GM18520 (cell line): ENCODE measurements at regions not wholly inside any gene's neighbourhood (a gene's known extent, or its start where the extent isn't known, plus 50 kb on each side); places are given as distances from the start of the nearest gene placed in this dataset.
"Not testable (repeated sequence)": the region's sequence is repeated elsewhere in the genome, so short reads cannot be mapped to it uniquely, and the experiment has no call there.

Experiments used
- ATAC-seq: cut with Tn5 transposase; IDR thresholded peaks from one replicate; pipeline ENCODE4 v1.9.1; 2021; ENCODE audit not compliant: unreplicated experiment

DNA sequence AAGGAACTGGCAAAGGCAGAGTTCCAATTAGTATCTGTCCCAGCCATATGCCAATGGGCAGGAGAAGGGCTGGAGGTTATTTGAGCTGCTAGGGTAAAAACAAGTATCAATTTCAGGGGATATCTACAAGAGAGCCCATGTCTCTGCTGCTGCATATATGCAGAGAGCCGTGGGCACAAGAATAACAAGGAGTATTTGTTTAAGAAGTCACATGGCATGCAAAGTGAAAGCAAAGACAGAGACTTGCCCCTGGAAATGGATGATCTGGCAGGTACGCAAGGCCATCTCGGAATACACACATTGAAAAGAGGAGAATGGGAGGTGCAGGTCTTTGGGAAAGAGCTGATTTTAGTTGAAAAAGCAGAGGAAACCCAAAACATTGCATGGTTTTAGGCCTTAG is 170.6 kb downstream of the EVA1A start:
- ATAC-seq, result no peak

DNA sequence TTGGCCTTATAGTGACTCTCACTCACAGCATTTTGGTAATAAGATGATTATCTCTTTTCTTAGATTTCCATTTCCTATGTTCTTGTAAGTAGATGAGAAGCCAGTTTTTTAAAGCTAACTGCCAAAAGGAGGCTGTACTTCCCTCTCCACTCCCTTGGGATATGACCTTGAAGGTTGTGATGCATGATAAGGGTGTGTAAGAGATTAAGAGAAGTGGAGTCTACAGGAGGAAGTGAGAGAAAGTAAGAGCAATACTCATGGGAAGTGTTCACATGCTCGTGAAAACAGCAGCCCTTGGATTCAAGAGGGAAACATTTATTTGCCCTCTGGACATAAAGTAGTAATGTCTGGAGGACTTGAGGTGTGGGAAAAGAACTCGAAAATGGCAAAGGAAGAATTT is 171.5 kb downstream of the EVA1A start:
- no peak for ATAC-seq

DNA sequence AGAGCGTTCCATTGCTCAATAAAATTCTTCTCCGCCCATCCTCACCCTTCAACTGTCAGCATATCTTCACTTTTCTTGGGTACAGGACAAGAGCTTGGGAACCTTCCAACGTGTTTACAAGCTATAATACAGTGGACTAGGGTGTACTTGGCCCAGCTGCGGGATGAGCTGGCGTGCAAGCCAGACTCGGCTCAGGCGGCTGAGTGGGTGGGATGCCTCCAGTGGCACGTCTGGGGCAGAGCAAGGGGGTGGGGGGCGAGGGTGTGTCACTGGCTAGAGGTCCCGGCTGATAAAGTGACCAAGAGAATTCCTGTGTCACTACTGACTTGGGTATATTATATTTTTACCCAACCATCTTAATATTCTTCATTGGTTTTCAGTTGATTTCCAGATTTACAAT is 179.7 kb downstream of the EVA1A start:
- ATAC-seq, result no peak

DNA sequence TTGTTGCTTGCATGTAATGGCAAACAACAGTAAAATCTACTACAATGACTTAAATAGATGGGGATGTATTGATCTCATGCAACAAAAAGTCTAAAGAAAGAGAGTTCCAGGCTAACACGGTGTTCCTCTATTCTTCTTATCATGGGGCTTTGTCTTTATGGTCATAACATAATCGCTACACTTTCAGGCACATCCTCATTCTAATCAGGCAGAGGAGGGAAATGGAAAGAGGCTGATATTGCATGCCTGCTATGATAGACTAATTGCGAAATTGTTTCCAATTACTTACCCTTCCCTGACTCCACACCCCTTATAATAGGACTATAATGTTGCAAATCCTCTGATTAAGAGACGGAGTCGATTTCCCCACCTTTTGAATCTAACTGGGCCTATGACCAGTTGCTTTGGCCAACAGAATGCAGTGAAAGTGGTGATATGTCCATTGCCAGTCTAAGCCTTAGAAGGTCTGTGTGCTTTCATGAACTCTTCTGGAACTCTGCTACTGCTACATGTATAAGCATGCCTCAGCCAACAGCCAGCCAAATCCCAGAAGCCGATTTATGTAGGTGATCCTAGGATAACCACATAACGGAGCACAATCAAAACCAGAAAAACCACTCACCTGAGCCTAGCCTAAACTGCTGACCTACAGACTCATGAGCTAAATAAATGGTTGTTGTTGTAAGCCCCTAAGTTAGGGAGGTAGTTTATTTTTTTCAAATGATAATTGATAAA is 180.3 kb upstream of the TACR1 start:
- no peak for ATAC-seq

DNA sequence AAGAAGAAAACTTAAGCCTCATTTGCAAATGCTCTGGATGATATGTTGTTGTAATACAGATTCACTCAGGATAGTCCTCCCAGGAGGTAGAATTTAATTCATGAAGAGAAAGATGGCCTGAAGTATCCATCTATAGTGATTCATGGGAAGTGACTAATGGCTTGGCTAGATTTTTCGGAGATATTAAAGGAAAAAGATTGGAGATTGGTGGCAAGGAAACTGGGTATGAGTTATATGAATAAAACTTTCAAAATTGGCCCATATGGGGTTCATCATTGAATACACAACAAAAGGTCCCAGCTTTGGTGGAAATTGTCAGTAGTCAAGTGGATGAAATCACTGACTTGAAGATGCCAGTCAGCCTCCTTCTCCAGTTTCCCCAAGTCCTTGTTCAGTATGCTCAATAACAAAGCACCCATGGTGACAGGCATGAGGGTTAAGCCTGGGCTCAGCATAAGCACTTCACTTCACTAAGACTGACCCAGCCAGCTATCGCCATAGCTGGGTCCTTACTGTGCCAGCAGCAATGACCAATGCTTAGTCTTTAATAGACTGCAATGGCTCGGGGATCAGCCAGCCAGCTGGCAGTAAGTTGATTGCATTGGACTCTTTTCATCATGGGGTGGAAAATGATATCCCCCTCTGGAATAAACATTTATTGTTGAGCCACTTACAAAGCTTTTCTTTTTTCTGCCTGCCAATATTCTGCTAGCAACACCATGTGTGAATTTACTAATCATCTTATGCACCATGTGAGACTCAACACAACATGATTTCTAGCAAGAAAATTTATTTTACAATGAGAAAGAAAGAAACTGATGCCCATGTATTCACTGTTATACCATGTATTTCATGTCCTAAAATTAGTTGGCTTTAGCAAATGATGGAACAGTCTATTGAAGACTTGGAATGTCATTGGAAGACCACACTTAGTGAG is 176.6 kb upstream of the TACR1 start:
- ATAC-seq, result no peak

DNA sequence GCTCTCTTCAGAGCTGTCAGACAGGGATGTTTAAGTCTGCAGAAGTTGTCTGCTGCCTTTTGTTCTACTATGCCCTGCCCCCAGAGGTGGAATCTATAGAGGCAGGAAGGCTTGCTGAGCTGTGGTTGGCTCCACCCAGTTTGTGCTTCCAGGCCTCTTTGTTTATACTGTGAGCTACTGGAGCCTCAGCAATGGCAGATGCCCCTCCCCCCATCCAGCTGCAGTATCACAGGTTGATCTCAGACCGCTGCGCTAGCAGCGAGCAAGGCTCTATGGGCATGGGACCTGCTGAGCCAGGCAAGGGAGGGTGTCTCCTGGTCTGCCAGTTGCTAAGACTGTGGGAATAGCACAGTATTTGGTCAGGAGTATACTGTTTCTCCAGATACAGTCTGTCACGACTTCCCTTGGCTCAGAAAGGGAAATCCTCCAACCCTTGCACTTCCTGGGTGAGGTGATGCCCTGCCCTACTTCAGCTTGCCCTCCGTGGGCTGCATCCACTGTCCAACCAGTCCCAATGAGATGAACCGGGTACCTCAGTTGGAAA is 175.2 kb upstream of the TACR1 start:
- ATAC-seq, result not testable (repeated sequence)

DNA sequence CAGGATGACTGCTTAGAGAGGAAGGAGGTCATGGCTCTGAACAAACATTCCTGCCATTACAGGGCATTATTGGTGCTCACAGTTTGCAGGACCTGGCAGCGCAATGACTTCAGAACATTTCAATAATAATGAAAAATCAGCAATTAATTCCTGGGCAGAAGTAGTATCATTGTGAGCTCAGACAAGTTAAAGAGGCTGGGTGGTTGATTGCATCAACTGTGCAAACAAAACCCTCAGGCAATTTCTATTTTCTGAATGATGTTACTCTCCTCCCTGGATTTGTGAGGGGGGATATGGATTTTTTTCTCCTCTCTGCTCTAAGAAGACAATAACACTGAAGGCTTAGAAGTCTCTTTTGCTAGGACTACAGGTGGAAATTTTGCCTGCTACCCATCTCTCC is 168.1 kb upstream of the TACR1 start:
- ATAC-seq, result no peak

DNA sequence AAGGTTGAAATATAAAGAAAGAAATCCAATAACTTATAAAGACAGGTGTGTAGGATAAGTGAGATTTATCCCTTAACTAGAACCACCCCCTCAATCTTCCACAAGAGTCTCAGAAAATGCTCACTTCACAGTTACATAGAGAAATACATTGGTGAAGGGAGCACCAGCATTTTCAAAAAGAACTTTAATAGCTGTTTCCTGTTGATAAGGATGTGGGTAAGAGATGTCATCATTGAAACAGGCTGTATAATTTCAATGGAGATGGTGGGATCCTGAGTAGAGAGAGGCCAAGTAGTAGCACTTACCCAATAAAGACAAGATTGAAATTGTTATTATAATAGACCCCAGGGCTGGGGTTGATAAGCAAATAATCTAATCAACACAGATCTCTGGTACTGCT is 162.2 kb upstream of the TACR1 start:
- ATAC-seq, result no peak

DNA sequence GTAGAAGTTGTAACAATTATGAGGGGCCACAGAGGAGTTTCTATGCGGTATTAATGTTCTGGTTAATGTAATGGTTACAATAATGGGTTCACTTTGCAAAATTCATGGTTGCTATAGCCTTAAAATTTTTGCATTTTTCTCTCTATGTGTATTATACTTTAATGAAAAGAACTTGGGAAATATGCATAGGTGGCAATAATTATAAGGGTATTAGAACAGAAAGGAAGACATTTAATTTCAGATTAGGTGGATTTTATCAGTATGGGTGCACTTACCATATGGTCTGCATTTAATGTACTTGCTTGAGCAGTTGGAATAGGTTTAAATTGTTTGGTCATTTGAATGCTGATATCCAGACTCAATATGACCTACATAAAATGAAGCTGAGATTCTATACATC is 161.6 kb upstream of the TACR1 start:
- ATAC-seq, result no peak

DNA sequence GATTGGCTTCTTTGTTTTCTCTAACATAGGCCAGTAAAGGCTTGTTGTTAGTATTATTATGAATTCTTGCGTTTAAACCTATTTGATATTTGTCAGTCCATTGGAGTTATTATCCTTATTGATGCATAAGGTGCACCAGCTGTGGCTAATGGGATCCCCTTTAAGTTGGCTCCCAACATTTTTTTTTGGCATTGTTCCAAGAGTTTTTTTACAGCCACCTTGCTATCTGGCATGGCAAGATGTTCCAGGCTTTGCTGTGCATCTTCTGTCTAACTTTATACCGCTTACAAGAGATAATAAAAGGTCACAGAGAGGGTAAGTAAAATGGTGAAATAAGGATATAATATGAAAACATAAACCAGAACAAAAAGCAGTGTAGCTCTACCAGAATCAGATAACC is 157.5 kb upstream of the TACR1 start:
- no peak for ATAC-seq

DNA sequence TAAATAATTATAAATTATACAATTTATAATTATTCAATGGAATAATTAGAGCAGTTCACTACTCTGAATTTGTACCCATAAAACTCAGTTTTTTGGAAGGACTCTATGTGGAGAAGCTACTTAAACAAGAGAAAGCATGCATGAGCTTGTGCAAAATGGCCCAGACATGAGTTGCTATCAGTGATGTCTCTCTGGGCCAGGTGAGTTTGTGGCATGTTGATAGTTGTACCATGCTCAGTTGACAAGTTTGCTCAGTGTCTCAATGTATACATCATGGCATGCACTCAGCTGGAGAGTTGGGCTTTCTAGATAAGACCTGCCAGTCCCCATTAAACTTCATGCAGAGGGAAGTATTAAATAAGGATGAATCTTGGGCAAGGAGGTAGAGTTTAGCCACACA is 153.8 kb upstream of the TACR1 start:
- no peak for ATAC-seq

DNA sequence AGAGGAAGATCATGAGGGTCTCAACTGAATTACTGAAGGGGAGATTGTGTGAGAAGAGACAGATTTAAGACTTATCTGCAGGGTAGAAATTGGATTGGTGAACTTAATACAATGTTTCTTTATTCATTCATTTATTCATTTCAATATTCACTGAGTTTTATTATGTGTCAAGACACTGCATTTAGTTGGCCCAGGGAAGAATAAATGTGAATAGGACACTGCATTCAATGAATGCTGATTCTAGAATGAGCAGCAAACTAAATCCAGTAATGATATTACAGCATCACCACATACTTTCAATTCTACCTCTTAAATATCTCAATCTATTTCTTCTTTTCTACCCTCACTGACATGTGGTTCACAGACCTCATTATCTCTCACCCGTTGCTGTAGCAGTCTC is 149.0 kb upstream of the TACR1 start:
- no peak for ATAC-seq

DNA sequence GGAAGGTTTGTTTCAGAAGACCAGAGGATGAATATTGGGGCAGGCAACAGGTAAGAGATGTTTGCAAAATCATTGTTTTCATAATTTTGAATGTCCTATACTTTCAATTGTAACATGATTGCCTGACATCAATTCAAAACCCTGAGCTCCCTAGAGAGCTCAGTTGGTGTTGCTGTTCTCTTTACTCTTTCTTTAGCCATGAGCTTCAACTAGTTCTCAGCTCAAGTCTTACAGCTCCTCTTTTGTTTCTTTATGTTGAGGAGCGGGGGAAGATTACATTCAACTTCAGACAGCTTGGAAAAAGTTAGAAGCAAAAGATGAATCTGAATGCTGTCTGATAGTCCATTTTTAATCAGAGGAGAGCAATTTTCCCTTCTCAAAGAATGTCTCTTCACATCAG is 144.8 kb upstream of the TACR1 start:
- ATAC-seq, result no peak

DNA sequence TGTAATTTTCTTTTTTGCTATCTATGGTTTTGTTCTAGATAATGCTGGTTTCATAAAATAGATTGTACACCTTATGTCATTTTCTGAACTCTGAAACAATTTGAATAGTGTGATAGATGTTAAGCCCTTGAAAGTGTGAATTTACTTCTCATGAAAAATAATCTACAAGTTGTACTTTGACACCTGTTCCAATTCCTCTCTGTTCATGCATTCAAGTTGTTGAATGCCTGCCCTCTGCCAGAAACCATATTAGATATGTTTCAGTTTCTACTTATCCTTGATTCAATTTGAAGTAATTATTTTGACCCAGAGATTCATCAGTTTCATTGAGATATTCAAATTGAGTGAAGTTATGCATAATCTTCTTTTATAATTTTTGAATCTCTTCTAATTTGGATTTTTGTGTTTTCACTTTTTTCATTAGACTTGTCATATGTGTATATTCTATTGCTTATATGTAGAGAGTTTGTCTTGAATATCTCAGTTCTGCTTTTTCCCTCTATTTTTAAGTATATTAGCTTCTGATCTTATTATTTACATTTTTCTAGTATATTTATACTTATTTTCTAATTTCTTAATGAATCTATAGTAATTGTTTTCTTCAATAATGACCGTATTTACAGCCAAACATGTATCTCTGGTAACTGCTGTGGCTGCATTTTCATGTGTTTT is 143.3 kb upstream of the TACR1 start:
- no peak for ATAC-seq

DNA sequence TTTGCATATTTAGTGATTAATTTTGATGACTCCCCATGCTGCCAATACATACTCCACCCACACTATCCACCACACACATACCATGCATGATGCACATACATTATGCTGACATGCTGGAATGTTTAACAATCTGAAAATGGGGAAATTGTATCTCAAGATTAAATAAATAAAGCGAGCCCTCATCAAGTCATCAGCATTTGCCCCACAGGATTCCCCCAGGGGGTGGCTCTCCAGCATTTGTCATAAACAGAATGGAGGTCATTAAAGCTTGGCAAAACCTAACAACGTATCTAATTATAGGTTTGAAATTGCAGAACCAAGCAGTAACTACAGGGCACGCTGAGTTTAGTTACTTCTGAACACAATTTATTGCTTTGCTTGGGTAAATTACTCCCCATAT is 141.2 kb upstream of the TACR1 start:
- no peak for ATAC-seq

DNA sequence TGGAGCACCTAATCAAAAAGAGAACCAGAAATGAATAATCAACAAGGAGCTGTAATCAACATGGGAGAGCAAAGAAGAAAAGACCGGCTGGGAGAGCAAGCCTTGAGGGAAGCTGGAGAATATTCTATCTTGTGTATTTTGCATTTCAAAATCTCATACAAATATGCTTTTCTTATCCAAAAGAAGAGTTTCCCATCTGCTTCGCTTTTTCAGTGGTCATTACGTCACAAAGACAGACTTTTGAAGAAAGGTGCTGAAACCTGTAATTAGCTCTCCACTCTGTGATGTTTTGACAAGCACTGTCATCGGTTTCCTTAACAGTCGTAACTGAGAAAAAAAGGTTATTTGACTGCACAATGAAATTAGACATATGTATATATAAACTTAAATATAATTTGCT is 139.1 kb upstream of the TACR1 start:
- no peak for ATAC-seq

DNA sequence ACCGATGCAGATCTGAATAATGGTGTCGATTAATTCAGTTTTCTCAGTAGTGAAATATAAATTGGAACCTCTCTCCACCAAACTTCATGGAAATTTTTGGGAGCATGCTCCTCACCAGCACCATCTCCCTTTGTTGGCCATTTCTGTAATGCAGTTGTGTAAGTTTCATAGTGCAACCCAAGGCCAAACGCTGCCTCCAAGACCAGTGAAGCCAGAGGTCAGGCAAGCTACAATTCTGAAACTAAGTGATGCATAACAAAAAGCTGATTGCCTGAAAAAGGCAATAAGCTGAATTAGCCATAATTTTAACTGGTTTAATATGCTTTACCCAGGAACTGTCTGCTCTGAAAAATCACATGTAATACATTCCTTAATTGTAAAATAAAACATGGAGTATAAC is 138.3 kb upstream of the TACR1 start:
- no peak for ATAC-seq

DNA sequence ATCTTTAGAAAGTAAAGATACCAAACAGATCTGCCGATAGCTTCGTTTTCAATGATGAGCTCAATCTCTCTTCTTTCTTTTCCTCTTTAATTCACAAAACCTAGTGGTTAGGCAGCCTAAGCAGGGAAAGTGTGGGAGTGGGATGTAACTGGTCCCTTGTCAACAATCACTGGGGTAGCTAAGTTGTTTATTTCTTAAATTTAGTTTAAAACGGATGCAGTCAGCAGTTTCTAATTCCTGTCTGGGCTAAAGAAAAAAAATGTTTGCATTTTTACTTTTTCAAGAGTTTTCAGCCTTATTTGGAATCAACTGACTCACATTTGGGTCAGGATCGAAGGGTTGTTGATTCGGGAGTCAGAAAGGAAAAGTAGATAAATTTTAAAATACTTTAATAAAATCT is 137.7 kb upstream of the TACR1 start:
- ATAC-seq, result no peak

DNA sequence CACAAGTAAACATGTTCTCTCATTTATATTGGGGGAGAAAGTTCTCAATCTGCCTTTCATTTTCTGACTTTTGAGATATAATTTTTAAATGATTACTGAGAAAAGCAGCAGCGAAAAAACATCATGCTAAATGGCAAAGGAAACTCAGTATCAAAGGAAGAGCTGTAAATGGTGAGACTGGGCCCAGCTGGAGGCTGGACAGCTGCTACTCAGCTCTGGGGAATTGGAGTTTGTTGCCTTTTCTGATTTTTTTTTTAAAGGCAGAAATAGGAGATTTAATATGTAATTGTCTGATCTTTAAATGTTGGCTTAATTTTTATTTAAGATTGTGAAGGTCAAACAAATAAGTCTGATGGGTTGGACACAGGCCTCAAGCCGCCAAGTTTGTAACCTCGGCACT is 137.1 kb upstream of the TACR1 start:
- no peak for ATAC-seq

DNA sequence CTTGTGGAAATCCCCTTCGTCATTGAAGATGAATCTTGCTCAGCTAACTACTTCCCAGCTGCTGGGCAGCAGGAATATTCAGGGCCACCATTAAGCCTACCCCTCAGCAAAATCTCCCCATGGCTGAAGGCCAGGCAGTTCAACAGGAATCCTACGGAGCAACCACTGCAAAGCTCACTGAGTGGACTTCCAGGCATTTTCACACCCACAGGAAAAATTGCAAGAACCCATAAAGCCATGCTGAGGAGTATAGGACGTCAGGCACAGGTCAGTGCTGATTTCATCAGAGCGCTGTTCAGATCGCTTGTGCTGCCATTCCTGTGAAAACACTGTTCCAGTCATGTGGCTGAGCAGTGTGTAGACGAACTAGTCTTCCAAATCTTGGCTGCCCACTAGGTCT is 134.8 kb upstream of the TACR1 start:
- no peak for ATAC-seq

DNA sequence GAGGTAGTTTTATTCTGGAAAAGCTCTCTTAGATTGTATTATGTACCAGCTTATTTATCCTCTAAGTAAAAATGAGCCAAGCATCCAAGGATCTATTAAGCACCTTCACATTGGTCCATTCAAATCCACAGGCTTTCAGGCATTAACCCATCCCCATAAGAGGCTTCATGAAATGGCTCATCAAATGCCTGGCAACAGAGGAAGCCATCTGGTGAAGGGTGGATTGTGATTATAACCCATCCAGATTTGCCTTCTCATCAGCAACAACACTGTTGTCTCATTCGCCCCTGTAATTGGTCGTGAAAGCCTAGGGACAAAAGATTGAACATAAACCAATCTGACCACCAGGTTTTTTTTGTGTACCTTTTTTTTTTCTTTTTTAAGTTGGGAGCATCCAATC is 134.3 kb upstream of the TACR1 start:
- ATAC-seq, result no peak

DNA sequence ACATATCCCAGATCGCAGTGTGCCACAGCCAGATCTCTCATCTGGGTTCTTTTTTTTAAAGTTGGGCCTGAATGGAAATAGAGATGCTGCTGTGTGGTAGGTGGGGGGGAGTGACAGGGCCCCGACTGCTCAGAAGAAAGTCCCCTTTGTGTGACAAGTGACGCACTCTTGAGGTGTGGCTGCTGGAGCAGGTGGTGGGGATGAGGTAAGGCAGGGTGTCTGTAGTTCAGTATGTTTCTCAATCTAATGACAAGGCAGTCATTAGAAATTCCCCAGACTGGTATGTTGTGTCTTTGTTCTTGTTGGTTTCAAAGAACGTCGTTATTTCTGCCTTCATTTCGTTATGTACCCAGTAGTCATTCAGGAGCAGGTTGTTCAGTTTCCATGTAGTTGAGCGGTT is 128.8 kb upstream of the TACR1 start:
- no peak for ATAC-seq
